DOHH2 (cell line): ENCODE measurements at regions not wholly inside any gene's neighbourhood (a gene's known extent, or its start where the extent isn't known, plus 50 kb on each side); places are given as distances from the start of the nearest gene placed in this dataset.

Source experiments
- H3F3A ChIP-seq: fragments of 200-600 bp; sonication (generic), shearing (Covaris generic); 2 replicates; pipeline ENCODE4 v1.6.0; 2016; ENCODE audit warnings: antibody characterized with exemption, mild to moderate bottlenecking; ENCODE audit not compliant: control insufficient read depth, insufficient read depth
- H3K27ac ChIP-seq: fragments of 200-600 bp; sonication (generic); 2 replicates; pipeline ENCODE4 v1.5.1; 2014; ENCODE audit warnings: low read depth, mild to moderate bottlenecking, low read length, moderate library complexity
- H3K27me3 ChIP-seq: fragments of 200-600 bp; sonication (generic); 2 replicates; pipeline ENCODE4 v1.6.1; 2014; ENCODE audit warnings: mild to moderate bottlenecking, low read length, mixed read lengths; ENCODE audit not compliant: control insufficient read depth
- H3K36me3 ChIP-seq: fragments of 200-600 bp; sonication (generic); 2 replicates; pipeline ENCODE4 v1.6.1; 2014; ENCODE audit warnings: mild to moderate bottlenecking, low read length, moderate library complexity, mixed read lengths; ENCODE audit not compliant: control insufficient read depth
- H3K4me1 ChIP-seq: fragments of 200-600 bp; sonication (generic); 2 replicates; pipeline ENCODE4 v1.6.1; 2014; ENCODE audit warnings: mild to moderate bottlenecking, low read length, mixed read lengths; ENCODE audit not compliant: control insufficient read depth
- H3K4me2 ChIP-seq: fragments of 200-600 bp; sonication (generic); 2 replicates; pipeline ENCODE4 v1.6.0; 2014; ENCODE audit warnings: mild to moderate bottlenecking, low read length, moderate library complexity
- H3K4me3 ChIP-seq: fragments of 200-600 bp; sonication (generic); 2 replicates; pipeline ENCODE4 v1.5.1; 2014; ENCODE audit warnings: mild to moderate bottlenecking, low read length, mixed read lengths
- H3K79me2 ChIP-seq: fragments of 200-600 bp; sonication (generic); 2 replicates; pipeline ENCODE4 v1.6.1; 2014; ENCODE audit warnings: mild to moderate bottlenecking, low read length, mixed read lengths; ENCODE audit not compliant: control insufficient read depth
- H3K9me2 ChIP-seq: fragments of 200-600 bp; sonication (generic); replicated peaks from 2 replicates; pipeline ENCODE4 v1.6.1; 2014; ENCODE audit warnings: mild to moderate bottlenecking, low read length, mixed read lengths; ENCODE audit not compliant: control insufficient read depth
- H3K9me3 ChIP-seq: fragments of 200-600 bp; sonication (generic); 2 replicates; pipeline ENCODE4 v1.6.1; 2014; ENCODE audit warnings: antibody characterized with exemption, low read length, mixed read lengths; ENCODE audit not compliant: control insufficient read depth, insufficient read depth
- H4K20me1 ChIP-seq: fragments of 200-600 bp; sonication (generic); 2 replicates; pipeline ENCODE4 v1.6.0; 2014; ENCODE audit warnings: low read depth, mild to moderate bottlenecking, antibody characterized with exemption, low read length, moderate library complexity; ENCODE audit not compliant: control insufficient read depth, insufficient read depth
- CTCF ChIP-seq: fragments of 200-600 bp; sonication (generic); IDR thresholded peaks from one replicate; pipeline ENCODE4 v1.5.1; 2014; ENCODE audit warnings: antibody characterized with exemption, mild to moderate bottlenecking, low read depth, low read length; ENCODE audit not compliant: poor library complexity, severe bottlenecking
- EZH2phosphoT487 ChIP-seq: fragments of 200-600 bp; sonication (generic); IDR thresholded peaks from 2 replicates; pipeline ENCODE4 v1.6.1; 2017; ENCODE audit warnings: borderline replicate concordance, mild to moderate bottlenecking, antibody characterized with exemption, low read length, moderate library complexity, mixed read lengths

- no peaks in the 10 kb centered on the region for H3K27me3 ChIP-seq
- no peak overlapping the region for H3K27ac ChIP-seq
- peaks cover 6% of the 10 kb centered on the region; the same call in 1 of the 2 replicates for H3K9me3 ChIP-seq
- H3K4me3 ChIP-seq, result no peak overlapping the region
- no peaks in the 10 kb centered on the region for H3K36me3 ChIP-seq
- no peaks in the 10 kb centered on the region for H3K4me1 ChIP-seq
- H3K4me2 ChIP-seq, result no peak overlapping the region
- no peaks in the 10 kb centered on the region for H4K20me1 ChIP-seq
- H3F3A ChIP-seq, result no peaks in the 10 kb centered on the region
- TF ChIP-seq EZH2phosphoT487, result no peak
- no peak for TF ChIP-seq CTCF
- no peaks in the 10 kb centered on the region for H3K79me2 ChIP-seq
- H3K9me2 ChIP-seq, result no peaks in the 10 kb centered on the region
Observed at GRCh38 chr12:9351136-9351535, 142.9 kb upstream of the PZP start.

GRCh38 chr12:9349888-9350885 lies 142.0 kb upstream of the PZP start:
- H3K9me3 ChIP-seq, result peaks cover 6% of the 10 kb centered on the region; the same call in 1 of the 2 replicates
- H3K27me3 ChIP-seq, result no peaks in the 10 kb centered on the region
- no peaks in the 10 kb centered on the region for H3K9me2 ChIP-seq
- H4K20me1 ChIP-seq, result no peaks in the 10 kb centered on the region
- no peak overlapping the region for H3K4me2 ChIP-seq
- no peaks in the 10 kb centered on the region for H3K4me1 ChIP-seq
- TF ChIP-seq EZH2phosphoT487 (no peak), CTCF (no peak)
- H3K79me2 ChIP-seq, result no peaks in the 10 kb centered on the region
- H3F3A ChIP-seq, result no peaks in the 10 kb centered on the region
- H3K4me3 ChIP-seq, result no peak overlapping the region
- no peak overlapping the region for H3K27ac ChIP-seq
- no peaks in the 10 kb centered on the region for H3K36me3 ChIP-seq

GRCh38 chr12:9348906-9349518 lies 140.8 kb upstream of the PZP start:
- Histone ChIP-seq H3K36me3 (no peaks in the 10 kb centered on the region), H3K27ac (no peak overlapping the region), H4K20me1 (no peaks in the 10 kb centered on the region), H3K9me2 (no peaks in the 10 kb centered on the region), H3K4me1 (no peaks in the 10 kb centered on the region), H3K9me3 (peaks cover 6% of the 10 kb centered on the region; the same call in 1 of the 2 replicates), H3K4me2 (no peak overlapping the region), H3K79me2 (no peaks in the 10 kb centered on the region), H3K27me3 (no peaks in the 10 kb centered on the region), H3K4me3 (no peak overlapping the region), H3F3A (no peaks in the 10 kb centered on the region)
- TF ChIP-seq CTCF (no peak), EZH2phosphoT487 (no peak)
